ENCODE measurements at regions not wholly inside any gene's neighbourhood (a gene's known extent, or its start where the extent isn't known, plus 50 kb on each side); places are given as distances from the start of the nearest gene placed in this dataset.

DNA sequence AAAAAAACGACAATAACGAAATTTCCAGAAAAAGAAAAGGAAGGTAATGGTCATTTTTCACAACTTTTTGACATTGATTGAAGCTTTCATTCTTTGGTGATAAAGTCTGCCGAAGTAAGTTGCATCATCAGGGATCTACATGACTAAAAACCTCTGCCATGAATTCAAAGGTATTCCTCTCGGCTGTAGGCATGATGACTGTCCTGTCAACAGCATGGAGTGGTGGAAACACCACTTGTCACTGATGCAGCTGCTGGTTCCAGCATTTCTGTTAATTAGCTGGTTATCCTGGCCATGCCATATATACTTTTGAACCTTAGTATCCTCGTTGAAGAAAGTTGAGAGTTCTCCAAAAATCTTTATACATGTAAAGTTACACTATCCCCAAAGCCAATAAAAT lies 859.0 kb upstream of the ARPP21 start:
- DNase-seq (ENCODE audit: low read depth, low spot score) = no peak

DNA sequence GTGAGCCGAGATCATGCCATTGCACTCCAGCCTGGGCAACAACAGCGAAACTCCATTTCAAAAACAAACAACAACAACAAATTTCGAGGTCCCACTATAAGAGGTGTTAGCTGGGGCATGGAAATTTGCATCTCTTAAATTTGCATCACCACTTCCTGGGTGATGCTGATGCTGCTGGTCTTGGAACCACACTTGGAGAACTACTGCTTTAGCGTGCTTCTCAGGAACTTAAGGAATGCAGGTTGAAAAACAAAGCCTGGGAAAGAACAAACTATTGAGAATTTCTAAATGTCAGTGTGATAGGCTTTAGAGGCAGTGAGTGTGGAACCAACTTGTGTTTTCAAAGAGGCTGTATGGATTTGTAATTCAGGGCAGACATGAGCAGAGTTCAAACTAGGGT lies 858.4 kb upstream of the ARPP21 start:
- DNase-seq (ENCODE audit: low read depth, low spot score) = peak; percentile 74

GRCh38 chr3:34782871-34783270 lies 856.5 kb upstream of the ARPP21 start:
- DNase-seq (ENCODE audit: low read depth, low spot score) = no peak

DNA sequence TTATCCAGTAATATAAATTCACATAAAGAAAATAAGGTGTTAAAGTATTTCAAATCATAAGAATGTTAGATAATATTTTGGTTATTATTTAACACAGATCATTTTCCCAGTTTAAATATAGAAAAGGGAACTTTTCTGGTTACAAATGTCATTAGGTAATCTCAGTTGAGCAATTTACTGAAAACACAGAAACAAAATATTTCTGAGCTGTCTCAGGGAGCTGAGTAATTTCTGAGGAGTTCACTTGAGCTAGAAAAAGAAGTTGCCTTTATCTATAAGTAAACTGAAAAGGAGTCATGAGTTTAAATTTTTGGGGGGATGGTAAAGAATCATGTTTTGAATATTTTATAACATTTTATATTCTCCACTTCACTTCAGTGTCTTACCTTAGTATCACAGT lies 855.4 kb upstream of the ARPP21 start:
- DNase-seq (ENCODE audit: low read depth, low spot score) = peak; percentile 32

GRCh38 chr3:34793057-34793456 lies 846.3 kb upstream of the ARPP21 start:
- DNase-seq (ENCODE audit: low read depth, low spot score) = peak; percentile 58

- peak; percentile 34 for DNase-seq (ENCODE audit: low read depth, low spot score)
Observed at GRCh38 chr3:34807611-34808010, 831.7 kb upstream of the ARPP21 start.

GRCh38 chr3:34808287-34808686 lies 831.0 kb upstream of the ARPP21 start:
- no peak for DNase-seq (ENCODE audit: low read depth, low spot score)

DNA sequence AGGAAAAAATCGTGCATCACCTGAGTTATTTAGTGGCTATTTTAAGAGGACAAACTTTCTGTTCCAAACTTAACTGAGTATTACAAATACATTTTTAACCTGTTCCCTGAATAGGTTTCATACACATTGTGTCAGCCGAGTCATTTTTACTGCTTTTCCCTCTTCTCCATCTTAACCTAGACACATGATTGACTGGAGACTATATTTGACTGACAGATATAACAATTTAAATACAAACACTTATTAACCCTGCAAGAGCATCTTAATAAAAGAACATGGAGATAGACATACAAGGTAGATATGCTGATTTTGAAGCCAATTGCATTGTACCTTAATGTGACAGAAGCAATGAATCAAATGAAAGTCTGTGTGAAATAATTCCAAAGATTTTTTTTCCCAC lies 810.5 kb upstream of the ARPP21 start:
- no peak for DNase-seq (ENCODE audit: low read depth, low spot score)

GRCh38 chr3:34832865-34833508 lies 806.3 kb upstream of the ARPP21 start:
- no peak for DNase-seq (ENCODE audit: low read depth, low spot score)

GRCh38 chr3:34837848-34838741 lies 801.2 kb upstream of the ARPP21 start:
- DNase-seq (ENCODE audit: low read depth, low spot score) = peak; percentile 41

GRCh38 chr3:34842706-34843480 lies 796.4 kb upstream of the ARPP21 start:
- DNase-seq (ENCODE audit: low read depth, low spot score) = peak; percentile 41

DNA sequence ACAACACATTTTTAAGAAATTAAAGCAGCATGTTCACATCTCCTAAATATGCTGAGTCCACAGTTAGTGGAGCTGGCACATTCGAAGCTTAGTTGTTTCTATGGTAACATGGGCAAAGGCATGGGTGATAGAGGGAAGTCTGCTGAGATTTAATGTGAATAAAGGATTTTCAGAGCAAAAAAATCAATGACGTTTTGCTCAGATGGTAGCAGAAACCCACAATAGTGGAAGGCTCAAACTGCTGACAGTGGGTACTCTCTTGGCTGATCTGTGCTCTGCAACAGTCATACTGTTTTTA lies 795.1 kb upstream of the ARPP21 start:
- peak; percentile 13 for DNase-seq (ENCODE audit: low read depth, low spot score)

GRCh38 chr3:34851137-34851536 lies 788.2 kb upstream of the ARPP21 start:
- no peak for DNase-seq (ENCODE audit: low read depth, low spot score)

DNA sequence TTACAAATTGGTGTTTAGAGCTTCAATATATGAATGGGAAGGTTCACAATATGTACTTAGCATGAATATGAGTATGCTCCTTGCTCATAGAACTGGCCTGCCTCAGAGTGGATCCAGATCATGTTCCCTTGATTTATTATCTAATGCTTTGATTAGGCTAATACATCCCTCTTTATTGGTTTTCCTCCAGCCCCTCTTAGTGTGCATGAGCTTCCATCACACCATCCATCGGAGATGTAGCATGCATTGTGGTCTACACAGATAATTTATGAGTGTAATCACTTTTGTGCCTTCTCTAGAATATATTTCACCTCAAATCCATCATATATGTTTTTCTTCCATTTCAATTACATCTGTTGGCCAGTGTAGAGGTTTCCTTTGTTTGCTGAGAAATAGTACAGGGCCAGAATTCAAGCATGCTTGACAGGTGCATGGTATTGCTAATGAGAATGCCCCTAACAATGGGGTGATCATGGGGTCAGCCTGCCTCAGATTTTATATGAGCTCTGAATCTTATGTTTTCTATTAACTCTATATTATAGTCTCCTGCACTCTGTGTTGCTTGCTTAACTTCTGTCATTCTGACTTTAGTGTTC lies 786.4 kb upstream of the ARPP21 start:
- no peak for DNase-seq (ENCODE audit: low read depth, low spot score)

DNA sequence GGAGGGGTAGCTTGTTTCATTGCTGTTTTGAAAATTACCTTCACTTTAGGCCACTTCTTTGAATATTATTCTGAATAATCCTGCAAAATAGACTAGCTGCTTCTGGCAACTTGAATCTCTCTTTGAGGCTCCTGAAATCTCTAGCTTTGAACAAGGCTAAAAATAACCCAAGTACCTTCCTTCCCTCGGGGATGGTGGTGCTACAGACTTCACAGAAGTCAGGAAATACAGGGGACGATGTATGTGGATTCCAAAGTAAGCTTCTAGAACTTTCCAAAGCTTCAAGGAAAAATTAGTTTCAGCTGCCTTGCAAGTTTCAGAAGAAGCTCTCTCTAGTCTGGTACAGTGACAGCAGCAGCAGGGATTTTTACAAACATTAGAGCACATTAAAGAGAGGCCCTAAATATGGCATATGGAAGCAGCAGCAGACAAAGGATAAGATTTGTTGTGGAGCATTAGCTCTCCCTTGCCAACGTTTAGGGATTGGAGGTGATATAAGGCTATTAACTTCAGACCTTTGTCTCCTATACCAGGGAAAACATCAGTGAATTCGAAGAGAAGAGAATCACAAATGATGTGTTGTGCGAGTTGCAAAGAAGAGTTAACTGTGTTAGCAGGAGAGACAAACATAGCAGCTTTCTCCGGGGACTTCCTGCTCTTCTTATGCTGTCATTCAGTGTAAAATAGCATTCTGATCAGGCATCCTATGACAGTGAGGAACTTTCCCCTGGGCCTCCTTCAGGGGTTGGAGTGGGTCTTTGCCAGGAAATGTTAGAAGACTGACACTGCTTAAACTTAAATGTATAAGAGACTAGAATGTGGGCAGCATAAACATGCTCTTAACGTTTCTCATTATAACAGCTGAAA lies 783.0 kb upstream of the ARPP21 start:
- peak; percentile 8 for DNase-seq (ENCODE audit: low read depth, low spot score)

- no peak for DNase-seq (ENCODE audit: low read depth, low spot score)
Observed at GRCh38 chr3:34858067-34858660, 781.2 kb upstream of the ARPP21 start.

- DNase-seq (ENCODE audit: low read depth, low spot score) = peak; percentile 77
Observed at GRCh38 chr3:34859746-34860145, 779.6 kb upstream of the ARPP21 start.

- DNase-seq (ENCODE audit: low read depth, low spot score) = no peak
Observed at GRCh38 chr3:34862456-34862855, 776.9 kb upstream of the ARPP21 start.

- DNase-seq (ENCODE audit: low read depth, low spot score) = no peak
Observed at GRCh38 chr3:34863485-34863884, 775.8 kb upstream of the ARPP21 start.

DNA sequence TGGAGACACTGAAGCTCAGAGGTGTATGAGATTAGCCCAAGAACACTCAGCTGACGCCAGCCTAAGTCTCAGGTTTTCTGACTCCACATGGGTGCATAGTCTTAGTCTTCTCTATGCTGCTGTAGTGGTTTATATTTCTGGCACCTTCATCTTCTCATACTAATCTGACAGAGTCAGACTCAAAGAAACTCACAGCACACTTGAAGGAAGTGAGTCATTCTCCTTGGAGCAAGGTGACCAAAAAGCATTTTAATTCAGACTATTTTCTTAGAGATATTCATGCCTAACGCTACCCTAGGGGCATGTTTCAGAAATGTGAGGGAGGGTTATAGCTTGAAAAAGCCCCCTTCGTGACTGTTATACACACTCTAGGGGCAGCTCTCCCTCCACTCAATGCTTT lies 775.3 kb upstream of the ARPP21 start:
- DNase-seq (ENCODE audit: low read depth, low spot score) = peak; percentile 58

DNA sequence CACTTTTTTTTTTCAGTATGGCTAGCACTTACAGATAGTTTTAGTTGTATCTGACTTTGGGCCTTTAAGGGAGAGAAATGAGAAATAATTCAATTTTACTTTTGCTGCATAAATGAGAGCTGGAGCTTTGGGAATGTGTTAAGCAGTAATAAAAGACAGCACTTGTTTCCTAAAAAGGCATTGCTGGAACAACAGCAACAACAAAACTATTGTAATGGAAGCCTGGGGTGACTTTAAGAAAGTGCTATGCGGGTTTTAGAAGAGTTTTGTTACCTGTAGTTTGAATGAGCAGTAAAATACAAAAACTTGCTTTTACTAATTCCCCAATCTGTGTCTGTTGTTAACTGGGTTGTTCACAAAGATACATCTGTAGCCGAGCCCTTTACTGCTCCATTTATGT lies 774.0 kb upstream of the ARPP21 start:
- no peak for DNase-seq (ENCODE audit: low read depth, low spot score)

Measured in astrocyte of the hippocampus (primary cell).